HG02970 (cell line): ENCODE measurements at regions not wholly inside any gene's neighbourhood (a gene's known extent, or its start where the extent isn't known, plus 50 kb on each side); places are given as distances from the start of the nearest gene placed in this dataset.

ENCODE experiments used
- ATAC-seq: cut with Tn5 transposase; IDR thresholded peaks from one replicate; pipeline ENCODE4 v1.9.1; 2021; ENCODE audit warnings: mild to moderate bottlenecking, moderate library complexity, moderate number of reproducible peaks; ENCODE audit not compliant: unreplicated experiment, low FRiP score

- no peak for ATAC-seq
Measured at GRCh38 chr11:70620510-70621184, 222.3 kb downstream of the CTTN start.

- ATAC-seq: no peak
Measured at GRCh38 chr11:70621241-70621640, 222.9 kb downstream of the CTTN start.

GRCh38 chr11:70622091-70622490, 223.8 kb downstream of the CTTN start:
- no peak for ATAC-seq

GRCh38 chr11:70623906-70624597, 225.7 kb downstream of the CTTN start:
- ATAC-seq: no peak

- ATAC-seq: no peak
Measured at GRCh38 chr11:70624598-70624993, 226.3 kb downstream of the CTTN start.

DNA sequence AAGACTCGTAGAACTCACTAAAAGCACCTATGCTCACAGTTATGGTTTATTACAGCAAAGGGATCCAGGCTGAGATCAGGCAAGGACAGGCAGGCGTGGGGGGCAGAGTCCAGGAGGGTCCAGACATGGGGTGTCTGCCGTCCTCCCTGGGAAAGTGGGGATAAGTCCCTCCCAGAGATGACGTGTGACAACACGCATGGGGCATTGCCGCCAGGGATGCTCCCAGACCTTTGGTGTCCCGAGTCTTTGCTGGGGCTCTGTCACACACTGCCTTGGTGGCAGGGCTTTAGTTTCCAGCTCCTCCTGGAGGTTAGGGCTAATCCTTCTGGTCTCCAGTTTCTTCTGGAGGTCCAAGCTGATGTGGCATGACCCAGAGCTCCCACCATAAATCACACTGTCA, 226.7 kb downstream of the CTTN start:
- ATAC-seq: no peak

- no peak for ATAC-seq
Measured at GRCh38 chr11:70625582-70626518, 227.5 kb downstream of the CTTN start.

DNA sequence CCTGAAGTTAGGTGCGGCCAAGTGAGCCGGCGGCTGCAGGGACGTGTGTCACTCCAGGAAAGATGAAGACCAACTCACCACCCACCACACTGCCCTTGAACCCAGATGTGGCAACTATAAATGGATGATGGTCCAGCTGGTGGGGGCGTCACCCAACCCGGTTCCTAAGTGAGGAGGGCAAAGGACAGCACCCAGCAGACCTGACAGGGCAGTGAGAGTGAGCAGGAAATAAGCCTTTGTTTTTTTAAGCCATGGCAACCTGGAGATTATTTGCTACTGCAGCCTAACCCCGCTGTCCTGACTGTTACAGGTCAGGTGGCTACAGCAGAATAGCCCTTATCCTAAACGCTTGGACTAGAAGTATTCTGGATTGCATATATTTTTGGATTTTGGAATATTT, 228.9 kb downstream of the CTTN start:
- no peak for ATAC-seq

- ATAC-seq: no peak
Measured at GRCh38 chr11:70628176-70628854, 230.0 kb downstream of the CTTN start.

- ATAC-seq: no peak
Measured at GRCh38 chr11:70628855-70629844, 230.8 kb downstream of the CTTN start.

- ATAC-seq: no peak
Measured at GRCh38 chr11:70630068-70630467, 231.7 kb downstream of the CTTN start.

DNA sequence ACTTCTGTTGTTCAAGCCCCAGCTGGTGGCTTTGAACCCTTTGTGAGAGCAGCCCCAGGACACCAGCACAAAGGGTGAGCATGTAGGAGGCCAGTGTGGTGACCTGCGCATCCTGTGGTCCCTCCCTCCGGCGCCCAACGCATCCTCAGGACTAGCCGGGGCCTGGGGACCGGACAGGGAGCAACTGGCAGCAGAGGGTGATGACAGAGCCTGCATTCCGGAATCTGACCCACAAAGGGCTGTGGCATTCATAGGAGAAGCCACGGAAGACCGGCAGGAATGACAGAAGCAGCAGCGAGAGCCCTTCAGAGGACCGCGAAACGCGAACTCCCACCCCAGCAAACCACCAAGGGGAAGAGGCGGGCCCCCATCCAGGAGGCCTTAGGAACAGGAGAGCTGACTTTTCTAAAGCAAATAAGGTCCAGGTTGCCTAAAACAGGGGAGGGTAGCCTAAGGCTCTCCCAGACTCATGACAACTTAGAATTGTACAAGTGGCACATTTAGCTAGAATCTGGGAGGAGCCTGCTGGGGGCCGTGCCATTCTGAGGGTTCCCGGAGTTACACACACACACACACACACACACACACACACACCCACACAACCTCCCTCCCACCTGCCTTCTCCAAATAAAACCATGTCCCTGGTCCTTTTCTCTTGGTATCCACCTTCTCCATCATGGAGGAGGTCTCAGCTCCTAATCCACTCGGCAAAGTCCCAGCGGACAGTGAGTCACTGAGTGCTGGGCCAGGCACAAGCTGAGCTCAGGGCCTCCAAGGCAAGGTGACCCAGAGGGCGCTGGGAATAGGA, 232.7 kb downstream of the CTTN start:
- no peak for ATAC-seq

GRCh38 chr11:70631624-70632047, 233.3 kb downstream of the CTTN start:
- ATAC-seq: no peak

DNA sequence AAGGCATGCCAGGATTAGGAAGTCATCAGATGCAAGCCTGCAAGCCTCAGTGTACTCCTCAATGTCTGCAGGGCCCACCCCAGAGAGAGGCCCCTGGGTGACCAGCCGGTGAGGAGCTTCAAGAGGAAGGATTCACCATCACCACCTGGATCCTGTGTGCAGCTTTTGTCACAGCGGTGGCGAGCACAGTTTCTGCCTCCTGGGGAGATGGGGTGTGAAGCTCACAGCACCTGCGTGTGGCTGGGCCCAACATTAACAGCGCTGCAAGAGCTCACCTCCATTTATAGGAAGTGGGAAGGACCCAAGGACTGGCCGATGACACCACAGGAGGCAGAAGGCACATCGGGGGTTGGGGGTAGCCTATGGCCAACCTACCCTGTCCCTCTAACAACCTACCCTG, 235.3 kb downstream of the CTTN start:
- no peak for ATAC-seq

GRCh38 chr11:70636659-70637058, 238.3 kb downstream of the CTTN start:
- ATAC-seq: no peak

GRCh38 chr11:70637186-70637800, 239.0 kb downstream of the CTTN start:
- no peak for ATAC-seq

- no peak for ATAC-seq
Measured at GRCh38 chr11:70637949-70638583, 239.7 kb downstream of the CTTN start.

- no peak for ATAC-seq
Measured at GRCh38 chr11:70640408-70640807, 242.1 kb downstream of the CTTN start.
